GM12874 (cell line): ENCODE measurements at regions not wholly inside any gene's neighbourhood (a gene's known extent, or its start where the extent isn't known, plus 50 kb on each side); places are given as distances from the start of the nearest gene placed in this dataset.

ENCODE experiments used
- TF ChIP-seq, protein P1 (sequence below): IDR thresholded peaks from 2 replicates; pipeline ENCODE4 v1.5.1; 2011; ENCODE audit warnings: low read depth, mild to moderate bottlenecking, control low read depth, low read length, moderate library complexity; ENCODE audit not compliant: insufficient read depth

GRCh38 chr1:213362598-213362997 is 311.6 kb downstream of the RPS6KC1 start:
- TF ChIP-seq, protein P1, sequence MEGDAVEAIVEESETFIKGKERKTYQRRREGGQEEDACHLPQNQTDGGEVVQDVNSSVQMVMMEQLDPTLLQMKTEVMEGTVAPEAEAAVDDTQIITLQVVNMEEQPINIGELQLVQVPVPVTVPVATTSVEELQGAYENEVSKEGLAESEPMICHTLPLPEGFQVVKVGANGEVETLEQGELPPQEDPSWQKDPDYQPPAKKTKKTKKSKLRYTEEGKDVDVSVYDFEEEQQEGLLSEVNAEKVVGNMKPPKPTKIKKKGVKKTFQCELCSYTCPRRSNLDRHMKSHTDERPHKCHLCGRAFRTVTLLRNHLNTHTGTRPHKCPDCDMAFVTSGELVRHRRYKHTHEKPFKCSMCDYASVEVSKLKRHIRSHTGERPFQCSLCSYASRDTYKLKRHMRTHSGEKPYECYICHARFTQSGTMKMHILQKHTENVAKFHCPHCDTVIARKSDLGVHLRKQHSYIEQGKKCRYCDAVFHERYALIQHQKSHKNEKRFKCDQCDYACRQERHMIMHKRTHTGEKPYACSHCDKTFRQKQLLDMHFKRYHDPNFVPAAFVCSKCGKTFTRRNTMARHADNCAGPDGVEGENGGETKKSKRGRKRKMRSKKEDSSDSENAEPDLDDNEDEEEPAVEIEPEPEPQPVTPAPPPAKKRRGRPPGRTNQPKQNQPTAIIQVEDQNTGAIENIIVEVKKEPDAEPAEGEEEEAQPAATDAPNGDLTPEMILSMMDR, result no peak

- TF ChIP-seq, protein P1, result no peak
These were observed 315.2 kb downstream of the RPS6KC1 start for GRCh38 chr1:213366141-213366831.

GRCh38 chr1:213369465-213369864 is 318.4 kb downstream of the RPS6KC1 start:
- TF ChIP-seq, protein P1, result no peak

- TF ChIP-seq, protein P1, result no peak
These were observed 319.5 kb downstream of the RPS6KC1 start for GRCh38 chr1:213370523-213370922.

DNA sequence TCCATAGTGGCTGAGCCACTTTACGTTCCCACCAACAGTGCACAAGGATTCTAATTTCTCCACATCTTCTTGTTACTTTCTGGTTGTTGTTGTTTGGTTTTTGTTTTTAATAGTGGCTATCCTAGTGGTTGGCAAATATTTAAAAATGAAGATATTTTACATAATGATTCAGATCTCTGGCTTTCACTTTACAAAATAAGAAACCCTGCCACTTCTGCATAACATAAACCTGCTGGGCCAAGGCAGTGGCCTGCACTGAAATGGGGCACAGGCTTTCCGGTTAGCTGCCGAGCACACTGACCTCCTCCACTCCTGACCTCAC is 320.4 kb downstream of the RPS6KC1 start:
- TF ChIP-seq, protein P1, result no peak

DNA sequence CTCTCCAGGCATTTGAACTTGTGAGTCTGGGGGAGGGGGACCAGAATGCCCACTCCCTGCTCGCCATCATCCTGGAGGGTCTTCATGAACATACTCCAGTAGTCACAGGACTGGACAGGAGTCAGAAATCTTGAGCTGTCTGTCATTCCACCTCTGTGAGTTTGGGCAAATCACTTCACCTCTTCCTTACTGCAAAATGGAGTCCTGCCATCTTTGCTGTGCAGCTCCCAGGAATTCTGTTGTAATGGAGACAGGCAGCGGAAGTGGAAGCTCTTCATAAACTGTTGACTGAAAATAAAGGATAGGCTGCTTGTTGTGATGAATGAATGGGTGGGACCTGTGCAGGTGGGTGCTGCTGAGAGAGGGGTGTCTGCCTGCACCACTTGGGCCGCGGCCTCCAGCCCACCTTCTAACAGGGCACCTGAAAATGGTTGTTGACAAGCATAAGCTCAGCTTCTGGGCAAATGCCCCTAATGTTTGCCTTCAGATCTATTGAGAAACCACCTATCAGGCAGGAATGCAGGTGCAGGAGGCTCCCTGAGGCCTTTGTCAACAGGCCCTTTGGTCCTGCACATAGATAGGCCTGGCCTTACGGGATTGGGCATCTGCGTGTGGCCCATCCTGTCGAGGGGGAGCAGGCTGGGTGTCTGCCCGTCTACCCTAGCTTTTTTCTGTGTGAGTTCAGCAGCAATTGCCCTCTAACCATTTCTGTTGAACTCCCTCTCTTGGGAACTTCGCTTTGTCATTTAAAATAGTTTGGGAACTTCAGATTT is 321.0 kb downstream of the RPS6KC1 start:
- TF ChIP-seq, protein P1, result no peak

- TF ChIP-seq, protein P1, result peak; percentile 81
These were observed 323.3 kb downstream of the RPS6KC1 start for GRCh38 chr1:213374369-213374768.
